ENCODE measurements at regions not wholly inside any gene's neighbourhood (a gene's known extent, or its start where the extent isn't known, plus 50 kb on each side); places are given as distances from the start of the nearest gene placed in this dataset.

DNA sequence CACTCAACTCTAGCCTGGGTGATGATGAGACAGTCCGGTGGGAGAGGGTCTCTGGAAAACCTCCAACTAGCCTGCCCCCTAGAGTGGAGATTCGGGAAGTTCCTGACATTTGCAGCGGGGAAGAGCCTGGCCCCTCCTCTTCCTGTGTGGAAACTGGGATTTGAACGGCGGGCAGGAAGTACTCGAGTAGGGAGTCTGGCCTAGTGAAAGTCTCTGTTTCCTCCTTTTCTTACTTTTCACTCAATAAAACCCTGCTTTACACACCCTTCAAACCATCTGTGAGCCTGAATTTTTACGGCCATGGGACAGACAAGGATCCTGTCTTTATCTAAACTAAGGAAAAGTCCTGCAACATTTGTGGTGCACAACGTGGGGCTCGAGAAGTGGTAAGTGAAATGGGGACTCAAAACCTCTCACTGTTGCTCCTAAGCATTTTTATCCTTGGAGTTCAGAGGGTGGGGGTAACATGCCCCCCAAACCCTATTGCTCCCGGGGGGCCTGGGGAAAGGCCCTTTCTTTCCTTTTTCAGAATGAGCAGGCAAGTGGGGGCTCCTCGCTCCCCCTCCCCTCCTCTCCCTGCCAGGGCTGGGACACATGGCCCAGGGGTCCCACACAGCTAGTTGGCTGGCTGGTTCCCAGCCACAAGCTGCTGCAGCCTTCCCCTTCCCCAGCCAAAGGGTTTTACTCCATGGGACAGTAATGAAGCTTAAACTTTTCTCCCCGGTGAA is 224.7 kb upstream of the GBE1 start:
- ATAC-seq (ENCODE audit: low FRiP score) (no peak), DNase-seq (ENCODE audit: low spot score) (no peak)
- TF ChIP-seq, protein P1, sequence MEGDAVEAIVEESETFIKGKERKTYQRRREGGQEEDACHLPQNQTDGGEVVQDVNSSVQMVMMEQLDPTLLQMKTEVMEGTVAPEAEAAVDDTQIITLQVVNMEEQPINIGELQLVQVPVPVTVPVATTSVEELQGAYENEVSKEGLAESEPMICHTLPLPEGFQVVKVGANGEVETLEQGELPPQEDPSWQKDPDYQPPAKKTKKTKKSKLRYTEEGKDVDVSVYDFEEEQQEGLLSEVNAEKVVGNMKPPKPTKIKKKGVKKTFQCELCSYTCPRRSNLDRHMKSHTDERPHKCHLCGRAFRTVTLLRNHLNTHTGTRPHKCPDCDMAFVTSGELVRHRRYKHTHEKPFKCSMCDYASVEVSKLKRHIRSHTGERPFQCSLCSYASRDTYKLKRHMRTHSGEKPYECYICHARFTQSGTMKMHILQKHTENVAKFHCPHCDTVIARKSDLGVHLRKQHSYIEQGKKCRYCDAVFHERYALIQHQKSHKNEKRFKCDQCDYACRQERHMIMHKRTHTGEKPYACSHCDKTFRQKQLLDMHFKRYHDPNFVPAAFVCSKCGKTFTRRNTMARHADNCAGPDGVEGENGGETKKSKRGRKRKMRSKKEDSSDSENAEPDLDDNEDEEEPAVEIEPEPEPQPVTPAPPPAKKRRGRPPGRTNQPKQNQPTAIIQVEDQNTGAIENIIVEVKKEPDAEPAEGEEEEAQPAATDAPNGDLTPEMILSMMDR (IDR thresholded peaks at IDR 0.05): no peak

- ATAC-seq (ENCODE audit: low FRiP score) (no peak), DNase-seq (ENCODE audit: low spot score) (no peak)
- TF ChIP-seq, protein P1 (IDR thresholded peaks at IDR 0.05): no peak
Measured at GRCh38 chr3:81983382-81983781, 221.9 kb upstream of the GBE1 start.

DNA sequence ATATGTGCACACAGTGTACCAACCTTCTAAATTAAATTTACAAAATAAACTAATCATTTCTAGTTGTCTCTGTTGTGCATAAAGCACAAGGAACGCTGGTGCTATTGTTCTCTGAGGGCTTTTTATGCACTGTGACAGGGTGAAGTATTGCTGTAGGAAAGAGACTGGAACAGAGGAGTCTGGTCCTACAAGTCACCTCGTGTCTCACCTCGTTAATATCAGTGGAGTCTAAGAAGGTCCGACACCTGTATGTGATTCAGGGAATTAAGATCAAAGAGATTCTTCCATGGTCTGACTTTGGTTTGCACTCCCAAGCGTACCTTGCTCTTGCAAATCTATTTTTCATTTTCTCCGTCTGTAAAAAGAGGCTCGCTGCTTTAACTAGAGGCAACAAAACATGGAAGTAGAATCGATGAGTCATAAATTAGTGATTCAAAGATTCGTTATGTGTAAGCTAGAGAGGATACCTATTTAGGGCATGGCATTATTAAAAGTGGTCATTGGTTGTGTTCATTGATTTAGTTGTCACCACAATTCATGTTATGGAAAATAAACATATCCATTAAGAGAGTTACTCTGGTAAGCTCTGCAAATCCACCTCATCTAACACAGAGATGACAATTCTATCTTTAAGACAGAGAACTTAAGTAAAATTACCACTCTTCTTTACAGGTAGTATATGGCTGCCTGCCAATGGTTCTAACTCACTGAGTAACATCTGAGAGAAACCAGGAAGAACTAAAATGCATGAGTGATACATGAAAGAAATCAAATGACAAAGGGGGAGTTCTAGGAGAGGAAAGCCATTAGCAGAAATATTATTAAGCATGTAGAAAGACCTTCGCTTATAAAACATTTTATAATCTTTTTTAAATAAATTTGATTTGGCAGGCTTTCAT is 219.4 kb upstream of the GBE1 start:
- DNase-seq (ENCODE audit: low spot score) (no peak), ATAC-seq (ENCODE audit: low FRiP score) (no peak)
- TF ChIP-seq, protein P1 (IDR thresholded peaks at IDR 0.05): no peak

- ATAC-seq (ENCODE audit: low FRiP score) (no peak), DNase-seq (ENCODE audit: low spot score) (no peak)
- TF ChIP-seq, protein P1 (IDR thresholded peaks at IDR 0.05): no peak
Measured at GRCh38 chr3:81974751-81975150, 213.3 kb upstream of the GBE1 start.

- TF ChIP-seq, protein P1 (IDR thresholded peaks at IDR 0.05): no peak
- ATAC-seq (ENCODE audit: low FRiP score) (no peak), DNase-seq (ENCODE audit: low spot score) (no peak)
Measured at GRCh38 chr3:81968658-81969057, 207.2 kb upstream of the GBE1 start.

- ATAC-seq (ENCODE audit: low FRiP score) (no peak), DNase-seq (ENCODE audit: low spot score) (no peak)
- TF ChIP-seq, protein P1 (IDR thresholded peaks at IDR 0.05): no peak
Measured at GRCh38 chr3:81967393-81967792, 205.9 kb upstream of the GBE1 start.
